Testis (tissue), 2 donors: ENCODE measurements at regions not wholly inside any gene's neighbourhood (a gene's known extent, or its start where the extent isn't known, plus 50 kb on each side); places are given as distances from the start of the nearest gene placed in this dataset.

ENCODE experiments used
- POLR2A ChIP-seq: fragments of 450-650 bp; IDR thresholded peaks from one replicate; pipeline ENCODE4 v1.6.1; 2017; ENCODE audit warnings: antibody characterized with exemption, mild to moderate bottlenecking, moderate library complexity
- TF ChIP-seq, protein P1 (sequence below), 3 experiments: fragments of 450-650 bp in 2 of 3; fragments of 200-600 bp in 1 of 3; sonication (generic) in 1 of 3; IDR thresholded peaks; one replicate each; pipeline ENCODE4 v1.5.1; 2016 to 2019; ENCODE audit warnings: antibody characterized with exemption in 3 of 3, mild to moderate bottlenecking in 2 of 3, moderate library complexity in 1 of 3

GRCh38 chr13:74226791-74227475 lies 92.7 kb upstream of the KLF12 start:
- TF ChIP-seq, protein P1, sequence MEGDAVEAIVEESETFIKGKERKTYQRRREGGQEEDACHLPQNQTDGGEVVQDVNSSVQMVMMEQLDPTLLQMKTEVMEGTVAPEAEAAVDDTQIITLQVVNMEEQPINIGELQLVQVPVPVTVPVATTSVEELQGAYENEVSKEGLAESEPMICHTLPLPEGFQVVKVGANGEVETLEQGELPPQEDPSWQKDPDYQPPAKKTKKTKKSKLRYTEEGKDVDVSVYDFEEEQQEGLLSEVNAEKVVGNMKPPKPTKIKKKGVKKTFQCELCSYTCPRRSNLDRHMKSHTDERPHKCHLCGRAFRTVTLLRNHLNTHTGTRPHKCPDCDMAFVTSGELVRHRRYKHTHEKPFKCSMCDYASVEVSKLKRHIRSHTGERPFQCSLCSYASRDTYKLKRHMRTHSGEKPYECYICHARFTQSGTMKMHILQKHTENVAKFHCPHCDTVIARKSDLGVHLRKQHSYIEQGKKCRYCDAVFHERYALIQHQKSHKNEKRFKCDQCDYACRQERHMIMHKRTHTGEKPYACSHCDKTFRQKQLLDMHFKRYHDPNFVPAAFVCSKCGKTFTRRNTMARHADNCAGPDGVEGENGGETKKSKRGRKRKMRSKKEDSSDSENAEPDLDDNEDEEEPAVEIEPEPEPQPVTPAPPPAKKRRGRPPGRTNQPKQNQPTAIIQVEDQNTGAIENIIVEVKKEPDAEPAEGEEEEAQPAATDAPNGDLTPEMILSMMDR (IDR thresholded peaks at IDR 0.05) = no peak
- TF ChIP-seq POLR2A = no peak
